Endothelial cell (in vitro differentiated cells): ENCODE measurements at regions not wholly inside any gene's neighbourhood (a gene's known extent, or its start where the extent isn't known, plus 50 kb on each side); places are given as distances from the start of the nearest gene placed in this dataset.

ENCODE experiments used
- DNase-seq: peaks from one replicate; pipeline ENCODE4 v3.0.0; 2021; ENCODE audit warnings: low spot score
- H3K27ac Mint-ChIP-seq: one replicate; pipeline ENCODE4 v1.8.0; 2021; ENCODE audit warnings: mixed read lengths, inconsistent platforms; ENCODE audit not compliant: unreplicated experiment
- H3K27me3 Mint-ChIP-seq: one replicate; pipeline ENCODE4 v1.8.0; 2021; ENCODE audit warnings: mild to moderate bottlenecking, moderate library complexity, mixed read lengths, inconsistent platforms; ENCODE audit not compliant: unreplicated experiment
- H3K36me3 Mint-ChIP-seq: one replicate; pipeline ENCODE4 v1.8.0; 2021; ENCODE audit warnings: mild to moderate bottlenecking, low read depth, mixed read lengths, inconsistent platforms; ENCODE audit not compliant: unreplicated experiment
- H3K4me1 Mint-ChIP-seq: one replicate; pipeline ENCODE4 v1.8.0; 2021; ENCODE audit warnings: mild to moderate bottlenecking, mixed read lengths, inconsistent platforms; ENCODE audit not compliant: unreplicated experiment
- H3K4me3 Mint-ChIP-seq: one replicate; pipeline ENCODE4 v1.8.0; 2021; ENCODE audit warnings: mild to moderate bottlenecking, mixed read lengths, inconsistent platforms; ENCODE audit not compliant: unreplicated experiment
- H3K9me3 Mint-ChIP-seq: one replicate; pipeline ENCODE4 v1.8.0; 2021; ENCODE audit warnings: mixed read lengths, inconsistent platforms; ENCODE audit not compliant: unreplicated experiment
- CTCF ChIP-seq: fragments of 200-600 bp; sonication (generic); IDR thresholded peaks from one replicate; pipeline ENCODE4 v1.5.0; 2021; ENCODE audit warnings: antibody characterized with exemption; ENCODE audit not compliant: unreplicated experiment

DNA sequence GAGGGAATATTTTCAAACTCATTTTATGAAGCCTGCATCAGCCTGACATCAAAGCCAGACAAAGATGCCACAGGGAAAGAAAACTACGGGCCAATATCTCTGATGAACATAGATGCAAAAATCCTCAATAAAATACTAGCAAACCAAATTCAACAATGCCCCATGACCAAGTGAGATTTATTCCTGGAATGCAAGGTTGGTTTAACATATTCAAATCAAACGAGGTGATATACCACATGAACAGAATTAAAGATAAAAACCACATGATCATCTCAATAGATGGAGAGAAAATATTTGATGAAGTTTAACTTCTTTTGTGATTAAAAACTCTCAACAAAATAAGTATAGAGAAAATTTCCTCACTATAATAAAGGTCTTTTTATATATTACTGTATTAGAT is 792.0 kb upstream of the ZNF608 start:
- TF ChIP-seq CTCF, result no peak
- Mint-ChIP-seq H3K4me3 (no peak overlapping the region), H3K27me3 (no peaks in the 10 kb centered on the region), H3K27ac (no peak overlapping the region), H3K9me3 (peaks cover 4% of the 10 kb centered on the region), H3K4me1 (no peaks in the 10 kb centered on the region), H3K36me3 (peaks cover 5% of the 10 kb centered on the region)
- no peak for DNase-seq

GRCh38 chr5:125541085-125541484 is 794.6 kb upstream of the ZNF608 start:
- Mint-ChIP-seq H3K9me3 (peaks cover 4% of the 10 kb centered on the region), H3K4me3 (no peak overlapping the region), H3K36me3 (peaks cover 5% of the 10 kb centered on the region), H3K4me1 (no peaks in the 10 kb centered on the region), H3K27me3 (no peaks in the 10 kb centered on the region), H3K27ac (no peak overlapping the region)
- no peak for DNase-seq
- no peak for TF ChIP-seq CTCF

GRCh38 chr5:125549322-125549911 is 803.0 kb upstream of the ZNF608 start:
- no peak for DNase-seq
- H3K36me3 Mint-ChIP-seq, result no peaks in the 10 kb centered on the region
- H3K27ac Mint-ChIP-seq, result peak overlapping the region; percentile 10
- H3K9me3 Mint-ChIP-seq, result no peaks in the 10 kb centered on the region
- no peak overlapping the region for H3K4me3 Mint-ChIP-seq
- peaks cover 13% of the 10 kb centered on the region for H3K4me1 Mint-ChIP-seq
- H3K27me3 Mint-ChIP-seq, result peaks cover 1% of the 10 kb centered on the region
- no peak for TF ChIP-seq CTCF

DNA sequence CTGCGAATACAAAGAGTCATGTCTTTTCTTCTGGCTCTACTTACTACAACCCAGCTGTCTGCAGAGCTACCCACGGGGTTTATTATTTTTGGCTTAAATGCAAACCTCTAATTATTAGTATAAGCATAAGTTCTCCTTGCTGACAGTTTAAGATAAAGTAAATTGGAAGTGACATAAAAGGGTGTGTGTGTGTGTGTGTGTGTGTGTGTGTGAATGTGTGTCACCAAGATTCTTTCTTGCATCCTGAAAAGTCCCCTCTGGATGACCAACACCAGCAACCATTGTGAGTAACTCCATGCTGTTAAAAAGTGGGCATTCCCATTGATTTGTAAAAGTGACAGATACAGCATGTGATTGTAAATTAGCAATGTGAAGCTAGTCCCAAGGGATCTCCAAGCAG is 803.8 kb upstream of the ZNF608 start:
- no peak for DNase-seq
- H3K4me1 Mint-ChIP-seq, result peaks cover 13% of the 10 kb centered on the region
- H3K27ac Mint-ChIP-seq, result no peak overlapping the region
- no peaks in the 10 kb centered on the region for H3K9me3 Mint-ChIP-seq
- no peaks in the 10 kb centered on the region for H3K36me3 Mint-ChIP-seq
- TF ChIP-seq CTCF, result no peak
- H3K27me3 Mint-ChIP-seq, result peaks cover 1% of the 10 kb centered on the region
- no peak overlapping the region for H3K4me3 Mint-ChIP-seq

- Mint-ChIP-seq H3K9me3 (no peaks in the 10 kb centered on the region), H3K27ac (no peak overlapping the region), H3K4me3 (no peak overlapping the region), H3K4me1 (peaks cover 13% of the 10 kb centered on the region), H3K36me3 (no peaks in the 10 kb centered on the region), H3K27me3 (peaks cover 1% of the 10 kb centered on the region)
- no peak for TF ChIP-seq CTCF
- no peak for DNase-seq
Observed at GRCh38 chr5:125551246-125551645, 804.8 kb upstream of the ZNF608 start.
